OCI-LY7 (cell line): ENCODE measurements at regions not wholly inside any gene's neighbourhood (a gene's known extent, or its start where the extent isn't known, plus 50 kb on each side); places are given as distances from the start of the nearest gene placed in this dataset.

Experiments
- EZH2phosphoT487 ChIP-seq: fragments of 200-600 bp; sonication (generic); IDR thresholded peaks from 2 replicates; pipeline ENCODE4 v1.6.1; 2018; ENCODE audit warnings: low read depth, borderline replicate concordance, mild to moderate bottlenecking, mixed run types, antibody characterized with exemption, low read length, moderate library complexity, mixed read lengths
- TF ChIP-seq, protein P1 (sequence below): fragments of 200-600 bp; sonication (generic); conservative IDR thresholded peaks from 2 replicates; pipeline ENCODE4 v1.5.1; 2014; ENCODE audit warnings: mild to moderate bottlenecking, antibody characterized with exemption, low read length, moderate library complexity, mixed read lengths

DNA sequence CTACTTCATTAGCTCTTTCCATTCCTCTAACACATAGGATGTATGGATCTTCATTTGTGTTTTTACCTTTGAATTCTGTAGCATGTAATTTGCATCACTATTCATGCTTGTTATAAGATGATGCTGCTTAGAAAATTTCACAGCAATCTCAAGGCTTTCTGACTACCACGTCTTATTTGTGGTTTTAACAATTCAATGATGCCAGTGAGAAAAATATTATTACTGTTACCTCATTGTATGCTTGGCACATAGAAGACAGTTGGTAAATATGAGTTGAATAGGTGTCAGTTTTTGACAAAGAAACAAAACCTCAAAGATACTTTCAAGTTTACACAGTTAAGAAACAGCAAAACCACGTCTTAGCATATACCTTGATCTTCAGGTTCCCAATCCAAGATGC is 428.6 kb downstream of the TFAP2A start:
- TF ChIP-seq, protein P1, sequence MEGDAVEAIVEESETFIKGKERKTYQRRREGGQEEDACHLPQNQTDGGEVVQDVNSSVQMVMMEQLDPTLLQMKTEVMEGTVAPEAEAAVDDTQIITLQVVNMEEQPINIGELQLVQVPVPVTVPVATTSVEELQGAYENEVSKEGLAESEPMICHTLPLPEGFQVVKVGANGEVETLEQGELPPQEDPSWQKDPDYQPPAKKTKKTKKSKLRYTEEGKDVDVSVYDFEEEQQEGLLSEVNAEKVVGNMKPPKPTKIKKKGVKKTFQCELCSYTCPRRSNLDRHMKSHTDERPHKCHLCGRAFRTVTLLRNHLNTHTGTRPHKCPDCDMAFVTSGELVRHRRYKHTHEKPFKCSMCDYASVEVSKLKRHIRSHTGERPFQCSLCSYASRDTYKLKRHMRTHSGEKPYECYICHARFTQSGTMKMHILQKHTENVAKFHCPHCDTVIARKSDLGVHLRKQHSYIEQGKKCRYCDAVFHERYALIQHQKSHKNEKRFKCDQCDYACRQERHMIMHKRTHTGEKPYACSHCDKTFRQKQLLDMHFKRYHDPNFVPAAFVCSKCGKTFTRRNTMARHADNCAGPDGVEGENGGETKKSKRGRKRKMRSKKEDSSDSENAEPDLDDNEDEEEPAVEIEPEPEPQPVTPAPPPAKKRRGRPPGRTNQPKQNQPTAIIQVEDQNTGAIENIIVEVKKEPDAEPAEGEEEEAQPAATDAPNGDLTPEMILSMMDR = no peak
- no peak for TF ChIP-seq EZH2phosphoT487
